OCI-M2 (cell line): ENCODE measurements at regions not wholly inside any gene's neighbourhood (a gene's known extent, or its start where the extent isn't known, plus 50 kb on each side); places are given as distances from the start of the nearest gene placed in this dataset.

ENCODE experiments used
- DNase-seq: peaks from one replicate; lab custom pipeline; 2025; ENCODE audit not compliant: unreplicated experiment; lab: John Stamatoyannopoulos, UW

DNA sequence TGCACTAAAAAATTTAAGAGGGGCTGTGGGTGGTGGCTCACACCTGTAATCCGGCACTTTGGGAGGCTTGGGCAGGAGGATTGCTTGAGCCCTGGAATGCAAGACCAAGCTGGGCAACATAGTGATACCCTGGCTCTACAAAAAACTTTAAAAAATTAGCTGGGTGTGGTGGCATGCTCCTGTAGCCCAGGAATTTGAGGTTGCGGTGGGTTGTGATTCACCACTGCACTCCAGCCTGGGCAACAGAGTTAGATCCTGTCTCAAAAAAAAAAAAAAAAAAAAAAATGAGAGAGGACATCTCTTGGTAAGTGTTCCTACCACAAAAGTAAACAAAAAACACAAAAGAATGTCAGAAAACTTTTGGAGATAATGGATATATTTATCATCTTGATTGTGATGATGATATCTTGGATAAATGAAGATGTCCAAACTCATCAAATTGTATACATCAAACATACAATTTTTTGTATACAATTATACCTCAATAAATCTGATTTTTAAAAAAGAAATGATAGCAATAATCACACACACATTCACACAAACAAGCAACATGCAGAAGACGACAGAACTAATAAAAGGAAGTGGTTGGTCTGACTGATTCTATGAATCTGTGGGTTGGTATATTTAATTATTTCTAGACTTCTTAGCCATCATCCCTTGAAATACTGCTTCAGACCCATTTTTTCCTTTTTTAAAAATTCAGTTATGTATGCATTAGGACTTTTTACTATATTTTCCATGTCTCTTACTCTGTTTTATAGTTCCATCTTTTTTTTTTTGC lies 465.9 kb downstream of the PLA2G4A start:
- no peak for DNase-seq

DNA sequence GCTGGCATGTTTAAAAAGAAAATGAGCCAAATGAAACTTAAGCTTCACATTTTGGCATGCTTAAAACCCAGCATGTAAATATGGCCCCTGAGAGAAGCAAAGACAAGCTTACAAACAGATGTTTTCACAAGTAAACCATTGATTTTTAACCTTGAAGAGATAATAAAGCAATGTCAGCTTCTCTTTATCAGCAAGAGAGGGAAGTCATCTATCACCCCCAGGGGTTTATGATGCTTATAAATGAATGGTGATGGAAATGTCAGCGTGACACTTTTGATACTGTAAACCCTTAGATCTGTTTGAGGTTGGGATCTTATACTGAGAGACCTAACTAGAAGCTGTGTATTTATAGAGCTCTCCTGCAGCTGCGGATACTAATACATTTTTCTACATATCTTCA lies 471.3 kb downstream of the PLA2G4A start:
- DNase-seq: no peak

DNA sequence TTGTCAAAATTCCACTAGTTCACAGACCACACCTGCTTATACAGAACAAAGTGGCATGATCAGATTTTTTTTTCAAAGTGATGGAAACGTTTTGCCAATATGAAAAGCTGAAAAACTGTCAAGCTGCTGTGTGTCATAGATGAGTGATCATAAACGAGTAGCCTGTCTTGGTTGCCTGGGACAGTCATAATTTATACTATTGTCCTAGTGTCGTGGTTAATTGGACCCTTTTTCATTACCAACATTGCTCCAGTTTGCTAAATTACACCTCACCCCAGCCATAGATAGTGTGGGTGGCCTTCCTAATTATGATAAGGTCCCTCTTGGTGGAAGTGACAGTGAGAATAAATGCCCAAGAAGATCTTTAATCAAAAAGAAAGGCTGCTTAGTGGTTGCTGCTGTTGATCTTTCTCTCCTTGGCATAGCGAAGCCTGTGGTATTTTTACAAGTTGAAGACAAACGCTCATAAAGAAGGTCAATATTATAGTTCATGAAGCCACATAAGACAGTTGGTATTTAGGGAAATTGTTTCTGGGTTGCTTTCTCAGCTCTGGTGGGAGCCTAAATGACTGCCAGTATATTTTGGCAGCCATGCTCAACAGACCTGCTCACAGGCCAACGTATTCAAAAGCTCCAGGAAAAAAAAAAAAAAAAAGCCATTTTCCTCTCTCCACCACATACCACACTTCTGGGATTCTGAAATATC lies 478.1 kb downstream of the PLA2G4A start:
- no peak for DNase-seq

DNA sequence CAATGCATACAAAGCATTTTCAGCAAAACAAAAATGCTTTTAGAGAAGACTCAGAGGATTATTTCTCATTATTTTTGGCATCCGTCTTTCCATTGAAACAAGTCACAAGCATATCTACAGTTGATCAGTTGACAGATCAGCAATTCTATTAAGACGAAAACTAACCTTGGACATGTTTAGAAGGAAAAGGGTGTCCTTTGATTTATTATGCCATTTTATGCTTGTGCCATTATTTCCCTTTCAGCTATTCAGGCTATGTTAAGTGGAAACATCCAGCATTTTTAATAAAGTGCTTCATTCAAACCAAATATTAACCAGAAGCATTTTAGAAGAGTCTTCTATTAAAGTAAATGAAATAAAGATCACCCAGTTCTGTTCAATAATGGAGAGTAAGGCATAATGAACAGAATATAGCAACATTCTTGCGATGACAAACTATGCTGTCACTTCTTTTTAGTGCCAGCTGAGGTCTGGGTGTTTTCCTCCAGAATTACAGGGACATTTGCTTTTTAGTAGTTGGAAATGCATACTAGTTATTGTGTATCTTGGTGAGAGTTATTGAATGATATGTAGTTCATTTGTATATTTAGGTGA lies 481.4 kb downstream of the PLA2G4A start:
- DNase-seq: no peak

DNA sequence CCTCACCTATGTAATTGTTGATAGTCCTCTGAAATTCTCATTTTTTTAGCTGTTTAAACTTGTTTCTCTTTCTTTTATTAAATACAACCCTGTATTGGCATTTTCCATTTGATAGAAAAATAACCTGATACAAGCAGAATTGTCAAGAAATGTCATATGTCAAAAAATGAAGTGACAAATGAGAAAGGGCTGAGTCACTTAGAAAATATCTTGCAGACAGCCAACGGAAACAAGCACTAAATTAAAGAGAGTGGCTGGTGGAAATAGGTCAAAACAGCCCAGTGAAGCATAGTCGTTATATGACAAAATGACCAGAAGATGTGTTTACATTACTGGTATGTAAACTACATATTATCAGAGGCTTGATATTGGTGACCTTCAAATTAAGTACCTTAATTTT lies 484.4 kb downstream of the PLA2G4A start:
- DNase-seq: no peak

DNA sequence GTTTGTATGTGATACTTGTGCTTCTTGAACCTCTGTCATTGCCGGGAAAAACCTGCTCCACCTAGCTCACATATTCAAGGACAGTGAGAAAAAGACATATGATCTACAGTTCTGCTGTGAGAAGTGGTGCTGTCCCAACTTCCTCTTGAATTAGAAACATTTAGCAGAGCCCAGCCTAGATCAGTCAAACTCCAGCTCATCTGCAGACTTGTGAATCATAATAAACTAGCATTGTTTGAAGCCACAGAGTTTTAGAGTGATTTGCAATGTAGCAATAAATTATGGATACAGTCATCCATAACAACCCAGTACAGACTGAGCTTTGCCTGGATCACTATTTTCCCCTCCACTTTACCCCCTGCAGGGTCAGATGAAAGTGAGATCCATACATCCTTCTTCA lies 497.8 kb downstream of the PLA2G4A start:
- no peak for DNase-seq

DNA sequence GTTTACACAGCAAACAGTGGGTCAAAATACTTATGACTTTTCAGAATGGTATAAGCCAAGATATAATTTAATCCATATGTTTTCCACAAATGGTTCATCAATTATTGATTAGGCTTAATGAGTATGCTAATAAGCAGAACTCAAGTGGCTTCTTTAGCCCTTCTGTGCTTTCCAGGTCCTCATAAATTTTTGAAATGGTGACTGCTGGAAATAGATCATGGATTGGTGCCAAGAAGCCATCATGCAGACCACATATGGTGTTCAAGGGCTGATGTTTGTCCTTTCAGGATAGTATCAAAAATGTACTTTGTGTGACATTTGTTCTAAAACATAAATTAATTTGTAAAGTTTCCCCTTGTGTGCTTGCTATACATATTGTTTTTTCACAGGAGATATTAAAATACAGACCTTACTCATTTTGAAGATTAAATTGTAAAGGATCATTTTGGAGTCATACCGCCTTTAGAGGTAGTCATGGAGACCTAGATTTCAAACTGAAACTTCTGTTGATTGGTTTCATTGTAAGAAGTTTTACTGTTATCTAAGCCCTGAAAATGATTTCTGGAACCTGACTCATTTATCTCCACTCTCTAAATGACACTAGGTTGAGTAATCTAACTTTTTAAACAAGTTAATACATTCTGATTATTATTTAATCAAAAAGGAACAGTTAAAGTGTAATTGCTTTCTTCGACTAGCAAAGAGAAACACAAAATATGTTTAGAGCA lies 507.9 kb downstream of the PLA2G4A start:
- no peak for DNase-seq

DNA sequence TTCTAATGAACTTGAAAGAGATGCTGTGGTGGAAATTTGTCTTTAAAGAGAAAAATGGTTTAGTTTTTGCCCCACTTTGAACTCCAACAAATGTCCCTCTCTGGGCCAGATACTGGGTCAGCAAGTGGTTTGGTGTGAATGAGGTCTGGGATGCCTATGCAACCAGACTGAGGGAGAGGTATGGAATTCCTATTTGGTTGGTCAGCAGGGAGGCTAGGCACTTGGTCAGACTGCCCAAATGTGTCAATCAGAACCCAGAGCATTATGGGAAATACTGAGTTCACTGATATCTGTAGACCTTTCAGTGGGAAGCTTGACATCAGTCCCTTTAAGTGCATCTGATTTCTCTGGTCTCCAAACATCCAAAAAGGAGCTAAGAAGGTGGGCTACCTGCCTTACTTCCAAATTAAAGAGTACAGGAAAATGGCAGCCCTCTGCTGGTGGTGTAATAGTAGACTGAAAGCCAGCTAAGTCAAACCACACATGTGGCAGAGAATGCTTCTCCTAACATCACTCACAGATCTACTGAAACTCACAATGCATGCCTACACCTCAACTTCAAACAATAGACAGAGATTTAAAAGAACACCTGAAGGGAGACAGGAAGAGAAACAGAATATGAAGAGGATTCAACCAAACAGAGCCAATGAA lies 510.1 kb downstream of the PLA2G4A start:
- no peak for DNase-seq

DNA sequence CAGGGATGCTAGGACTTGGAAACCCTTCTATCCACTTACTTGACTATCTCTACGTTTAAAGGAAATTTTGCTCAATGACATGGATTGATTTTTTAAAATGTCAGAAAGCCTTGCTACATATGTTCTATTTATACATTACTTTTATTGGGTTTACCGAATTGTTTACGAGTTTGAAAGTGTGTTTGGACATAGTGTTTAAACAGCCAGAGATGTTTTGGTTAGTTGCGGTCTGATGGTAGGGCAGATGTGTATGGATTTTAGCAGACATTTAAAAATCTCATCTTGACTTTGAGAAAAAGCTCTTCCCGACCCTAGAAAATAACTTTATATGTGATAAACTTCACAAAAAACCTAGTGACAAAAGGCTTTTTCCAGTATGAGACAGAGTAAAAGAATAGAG lies 513.7 kb downstream of the PLA2G4A start:
- no peak for DNase-seq

DNA sequence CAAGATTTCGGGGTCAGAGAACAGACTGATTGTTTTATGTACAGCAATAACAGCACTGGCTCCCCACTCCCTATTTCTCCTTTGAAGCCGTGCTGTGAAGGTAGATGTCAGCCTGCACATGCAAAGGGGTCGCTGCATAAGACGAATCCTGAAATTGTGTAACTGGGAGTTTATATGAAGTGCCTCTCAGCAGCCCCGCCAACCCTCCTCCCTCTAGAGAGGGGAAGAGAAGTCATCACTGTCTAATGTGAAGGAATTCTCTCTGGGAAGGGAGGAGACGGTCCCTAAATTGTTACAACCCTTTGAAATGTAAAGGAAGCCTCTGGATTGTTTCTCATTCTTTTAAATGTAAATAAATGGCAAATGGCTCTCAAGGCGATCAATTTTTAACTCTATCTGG lies 545.3 kb downstream of the PLA2G4A start:
- no peak for DNase-seq

DNA sequence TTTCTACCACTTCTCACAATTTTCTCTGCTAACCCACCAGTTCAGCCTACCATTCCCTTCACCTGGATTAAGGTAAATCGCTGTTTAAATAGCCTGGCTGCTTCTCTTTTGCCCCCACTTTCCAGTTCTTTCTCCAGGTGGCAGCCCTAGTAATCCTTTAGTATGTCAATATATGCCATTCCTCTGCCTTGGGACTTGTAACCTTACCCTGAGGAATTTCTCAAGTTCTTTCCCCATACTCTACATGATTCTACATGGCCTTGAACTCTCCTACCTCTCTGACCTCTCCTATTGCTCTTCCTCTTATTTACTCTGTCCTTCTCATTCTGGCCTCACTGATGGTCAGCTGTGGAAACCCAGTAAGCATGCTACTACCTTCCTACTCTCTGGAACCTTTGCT lies 546.0 kb downstream of the PLA2G4A start:
- DNase-seq: no peak

DNA sequence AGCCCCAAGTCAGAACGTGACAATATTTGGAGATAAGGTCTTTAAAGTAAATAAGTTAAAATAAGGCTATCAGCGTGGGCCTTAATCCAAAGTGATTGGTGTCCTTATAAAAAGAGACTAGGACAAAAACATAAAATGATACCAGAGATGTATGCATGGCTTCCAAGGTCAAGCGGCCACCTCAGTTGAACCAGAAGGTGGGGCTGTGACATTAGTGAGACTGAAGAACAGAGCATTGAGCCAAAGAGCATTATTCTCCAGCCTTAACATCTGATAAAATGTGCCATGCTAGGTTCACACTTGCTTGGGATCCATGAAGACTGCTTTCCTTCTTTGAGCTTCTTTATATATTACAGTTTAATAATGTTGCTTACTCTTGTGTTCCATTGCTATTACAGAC lies 554.6 kb downstream of the PLA2G4A start:
- no peak for DNase-seq

DNA sequence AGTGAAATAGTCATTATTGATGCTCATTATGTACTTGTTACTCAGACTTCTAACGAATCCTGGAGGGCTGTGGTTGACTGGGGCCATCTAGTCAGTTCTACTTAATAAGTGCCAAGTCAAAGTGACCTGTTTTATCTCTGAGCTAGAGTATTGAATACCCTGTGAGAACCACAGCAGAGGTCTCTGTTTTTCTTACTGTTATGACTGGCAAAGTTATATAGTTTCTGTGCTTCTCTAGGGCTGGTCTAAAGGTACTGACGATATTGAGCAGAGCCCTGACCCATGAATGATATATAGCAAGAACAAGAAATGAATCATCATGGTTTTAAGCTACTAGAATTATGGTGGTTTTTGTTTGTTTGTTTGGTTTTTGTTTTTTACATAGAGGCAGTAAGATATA lies 555.8 kb downstream of the PLA2G4A start:
- DNase-seq: no peak

DNA sequence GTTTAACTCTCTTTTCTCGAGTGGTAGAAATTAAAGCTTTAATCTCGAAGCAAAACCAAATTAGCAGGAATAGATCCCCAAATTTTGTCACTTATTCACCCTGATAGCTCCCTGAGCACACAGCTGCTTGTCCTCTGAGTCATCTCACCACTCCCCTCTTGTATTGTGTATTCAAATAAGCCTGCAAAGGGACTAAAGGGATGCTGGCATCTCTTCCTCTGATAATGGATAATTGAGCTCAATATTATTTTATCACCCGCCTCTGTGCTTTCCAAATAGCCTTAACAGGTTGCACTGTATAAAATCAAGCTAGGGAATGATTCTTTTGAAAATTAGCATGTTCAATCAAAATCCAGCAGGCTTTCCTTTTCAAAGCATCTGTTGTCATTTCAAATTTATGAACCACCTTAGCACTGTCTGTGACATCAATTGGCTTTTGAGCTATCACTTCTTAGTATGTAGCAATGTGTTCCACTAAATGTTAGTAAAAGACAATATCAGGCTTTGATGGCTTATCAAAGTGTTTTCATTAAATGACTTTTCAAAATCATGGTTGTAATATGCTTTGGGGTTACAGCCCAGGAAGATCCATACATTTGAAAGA lies 561.6 kb downstream of the PLA2G4A start:
- no peak for DNase-seq

DNA sequence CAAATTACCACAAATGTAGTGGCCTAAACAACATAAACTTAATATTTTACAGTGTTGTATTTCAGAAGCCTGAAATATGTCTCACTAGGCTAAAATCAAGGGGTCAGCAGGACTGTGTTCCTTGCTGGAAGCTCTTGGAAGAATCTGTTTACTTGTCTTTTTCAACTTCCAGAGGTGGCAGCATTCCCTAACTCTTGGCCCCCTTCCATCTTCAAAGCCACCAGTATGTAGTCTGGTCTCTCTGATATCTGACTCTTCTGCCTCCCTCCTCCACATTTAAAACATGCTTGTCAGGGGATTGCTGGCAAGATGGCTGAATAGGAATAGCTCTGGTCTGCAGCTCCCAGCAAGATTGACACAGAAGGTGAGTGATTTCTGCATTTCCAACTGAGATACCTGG lies 567.5 kb downstream of the PLA2G4A start:
- DNase-seq: no peak

DNA sequence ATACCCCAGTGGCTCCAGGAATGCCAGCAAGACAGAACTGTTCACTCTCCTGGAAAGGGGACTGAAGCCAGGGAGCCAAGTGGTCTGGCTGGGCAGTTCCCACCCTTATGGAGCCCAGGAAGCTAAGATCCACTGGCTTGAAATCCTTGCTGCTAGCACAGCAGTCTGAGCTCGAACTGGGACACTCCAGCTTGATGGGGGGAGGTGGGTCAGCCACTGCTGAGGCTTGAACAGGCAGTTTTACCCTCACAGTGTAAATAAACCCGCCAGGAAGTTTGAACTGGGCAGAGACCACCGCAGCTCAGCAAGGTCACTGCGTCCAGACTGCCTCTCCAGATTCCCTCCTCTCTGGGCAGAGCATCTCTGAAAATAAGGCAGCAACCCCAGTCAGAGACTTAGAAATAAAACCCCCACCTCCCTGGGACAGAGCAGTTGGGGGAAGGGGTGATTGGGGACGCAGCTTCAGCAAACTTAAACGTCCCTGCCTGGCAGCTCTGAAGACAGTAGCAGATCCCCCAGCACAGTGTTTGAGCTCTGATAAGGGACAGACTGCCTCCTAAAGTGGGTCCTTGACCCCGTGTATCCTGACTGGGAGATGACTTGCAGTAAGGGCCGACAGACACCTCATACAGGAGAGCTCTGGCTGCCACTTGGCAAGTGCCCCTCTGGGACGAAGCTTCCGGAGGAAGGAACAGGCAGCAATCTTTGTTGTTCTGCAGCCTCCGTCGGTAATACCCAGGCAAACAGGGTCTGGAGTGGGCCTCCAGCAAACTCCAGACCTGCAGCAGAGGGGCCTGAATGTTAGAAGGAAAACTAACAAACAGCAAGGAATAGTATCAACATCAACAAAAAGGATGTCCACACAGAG lies 568.4 kb downstream of the PLA2G4A start:
- no peak for DNase-seq

DNA sequence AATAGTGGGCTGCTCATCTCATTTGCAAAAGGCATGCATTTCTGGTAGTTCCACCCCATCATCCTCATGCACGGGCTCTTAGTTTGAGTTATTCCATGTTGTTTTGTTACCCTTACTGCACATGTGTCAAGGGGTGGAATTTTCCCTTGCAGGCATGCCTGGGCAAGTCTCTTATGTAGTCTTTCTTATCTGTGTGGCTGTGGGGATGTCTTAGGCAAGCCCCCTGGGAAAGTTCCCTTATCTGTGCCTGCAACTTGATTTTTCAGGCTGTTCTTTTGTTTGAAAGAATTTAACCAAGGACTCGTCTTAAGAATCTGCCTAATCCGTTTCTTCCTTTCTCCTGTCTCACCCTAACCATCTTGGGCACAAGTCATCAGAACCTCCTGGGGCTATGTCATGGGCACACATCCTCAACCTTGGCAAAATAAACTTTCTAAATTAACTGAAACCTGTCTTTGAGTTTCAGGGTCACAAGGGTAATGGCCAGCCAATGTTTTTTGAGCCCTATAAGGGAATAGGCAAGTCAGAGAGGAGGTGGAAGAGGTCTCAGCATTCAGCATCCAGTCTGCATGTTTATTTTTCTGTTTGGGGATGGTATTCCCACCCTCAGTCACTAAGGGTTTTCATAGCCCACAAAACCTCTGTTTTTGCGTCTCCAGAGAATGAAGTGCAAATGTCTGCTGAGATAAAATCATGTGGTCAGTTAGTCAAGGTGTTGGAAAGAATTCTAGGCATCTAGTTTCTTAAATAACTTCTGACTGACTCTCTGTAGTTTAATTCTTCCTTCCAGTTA lies 579.7 kb downstream of the PLA2G4A start:
- no peak for DNase-seq

DNA sequence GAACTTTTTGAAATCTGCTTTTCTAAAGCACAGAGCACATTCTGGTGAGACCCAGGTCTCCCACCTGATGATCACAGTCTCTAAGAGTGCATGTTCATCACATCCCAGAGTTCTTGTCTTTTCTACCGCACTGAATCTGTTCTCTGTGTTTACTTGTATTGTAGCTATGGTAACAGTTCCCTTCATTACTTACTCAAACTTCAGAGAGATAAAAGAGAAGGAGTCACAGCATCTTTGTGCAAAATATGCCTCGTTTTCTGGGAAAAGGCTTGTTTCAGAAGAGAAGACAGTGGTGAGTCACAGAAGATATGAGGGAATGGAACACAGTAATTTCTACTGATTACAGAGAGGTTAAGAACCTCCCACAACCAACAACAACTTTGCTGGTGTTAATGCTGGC lies 580.6 kb downstream of the PLA2G4A start:
- DNase-seq: no peak

DNA sequence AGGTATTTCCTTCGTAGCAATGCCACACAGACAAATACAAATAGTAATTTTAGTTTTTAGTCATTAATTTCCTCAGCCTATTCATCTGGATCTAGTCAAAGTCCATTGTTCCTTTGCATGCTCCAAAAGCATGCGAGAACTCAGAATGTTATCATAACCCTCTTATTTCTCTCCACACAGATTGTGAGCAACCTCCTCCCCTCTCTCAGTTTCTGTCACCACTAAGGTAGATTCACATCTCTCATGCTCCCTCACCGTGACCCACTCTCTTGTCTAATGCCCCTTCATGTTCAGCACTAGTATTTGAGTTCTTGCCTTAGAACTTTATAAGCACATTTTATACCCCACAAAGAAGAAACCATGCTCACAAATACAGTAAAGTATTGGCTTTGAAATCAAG lies 582.4 kb downstream of the PLA2G4A start:
- DNase-seq: no peak
